H1 (cell line): ENCODE measurements at regions not wholly inside any gene's neighbourhood (a gene's known extent, or its start where the extent isn't known, plus 50 kb on each side); places are given as distances from the start of the nearest gene placed in this dataset.

Experiments used
- EP300 ChIP-seq, 2 experiments: IDR thresholded peaks; 1 replicate in 1 of 2; 2 replicates in 1 of 2; pipeline ENCODE4 v1.6.1; 2011 to 2012; ENCODE audit warnings: low read depth in 2 of 2, low read length in 2 of 2, mild to moderate bottlenecking in 2 of 2, borderline replicate concordance in 1 of 2, inconsistent platforms in 1 of 2, moderate library complexity in 1 of 2

- no peak for TF ChIP-seq EP300 (IDR thresholded peaks at IDR 0.05; ENCODE audit: borderline replicate concordance in 1 of 2, low read depth in 2 of 2, low read length in 2 of 2)
- TF ChIP-seq, all 59 proteins: peak for 0
These were observed 492.4 kb upstream of the STEAP1 start (continued) for GRCh38 chr7:89661876-89662275.
